ENCODE measurements at regions not wholly inside any gene's neighbourhood (a gene's known extent, or its start where the extent isn't known, plus 50 kb on each side); places are given as distances from the start of the nearest gene placed in this dataset.

- ChIA-PET CTCF (interaction anchor here (1.0 to 1.4 kb wide), 3 partner anchors 10 to 761 kb away, joined by 3 to 9 read pairs (median 3); no protein-coding TSS in a partner anchor), POLR2A (no interaction called here)
- TF ChIP-seq, protein P1, sequence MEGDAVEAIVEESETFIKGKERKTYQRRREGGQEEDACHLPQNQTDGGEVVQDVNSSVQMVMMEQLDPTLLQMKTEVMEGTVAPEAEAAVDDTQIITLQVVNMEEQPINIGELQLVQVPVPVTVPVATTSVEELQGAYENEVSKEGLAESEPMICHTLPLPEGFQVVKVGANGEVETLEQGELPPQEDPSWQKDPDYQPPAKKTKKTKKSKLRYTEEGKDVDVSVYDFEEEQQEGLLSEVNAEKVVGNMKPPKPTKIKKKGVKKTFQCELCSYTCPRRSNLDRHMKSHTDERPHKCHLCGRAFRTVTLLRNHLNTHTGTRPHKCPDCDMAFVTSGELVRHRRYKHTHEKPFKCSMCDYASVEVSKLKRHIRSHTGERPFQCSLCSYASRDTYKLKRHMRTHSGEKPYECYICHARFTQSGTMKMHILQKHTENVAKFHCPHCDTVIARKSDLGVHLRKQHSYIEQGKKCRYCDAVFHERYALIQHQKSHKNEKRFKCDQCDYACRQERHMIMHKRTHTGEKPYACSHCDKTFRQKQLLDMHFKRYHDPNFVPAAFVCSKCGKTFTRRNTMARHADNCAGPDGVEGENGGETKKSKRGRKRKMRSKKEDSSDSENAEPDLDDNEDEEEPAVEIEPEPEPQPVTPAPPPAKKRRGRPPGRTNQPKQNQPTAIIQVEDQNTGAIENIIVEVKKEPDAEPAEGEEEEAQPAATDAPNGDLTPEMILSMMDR (IDR thresholded peaks at IDR 0.05; ENCODE audit: control extremely low read depth, extremely low read depth, low read depth, missing control alignments), result peak; percentile 22
- no peak for DNase-seq (ENCODE audit: extremely low spot score)
Measured at GRCh38 chr11:15852179-15852578, 504.2 kb downstream of the SOX6 start.

GRCh38 chr11:15854245-15854644 lies 502.1 kb downstream of the SOX6 start:
- ChIA-PET POLR2A (no interaction called here), CTCF (interaction anchor here (1.1 kb wide), 1 partner anchor 35 kb away, joined by 3 read pairs; no protein-coding TSS in a partner anchor)
- TF ChIP-seq, protein P1 (IDR thresholded peaks at IDR 0.05; ENCODE audit: control extremely low read depth, extremely low read depth, low read depth, missing control alignments), result no peak
- no peak for DNase-seq (ENCODE audit: extremely low spot score)

DNA sequence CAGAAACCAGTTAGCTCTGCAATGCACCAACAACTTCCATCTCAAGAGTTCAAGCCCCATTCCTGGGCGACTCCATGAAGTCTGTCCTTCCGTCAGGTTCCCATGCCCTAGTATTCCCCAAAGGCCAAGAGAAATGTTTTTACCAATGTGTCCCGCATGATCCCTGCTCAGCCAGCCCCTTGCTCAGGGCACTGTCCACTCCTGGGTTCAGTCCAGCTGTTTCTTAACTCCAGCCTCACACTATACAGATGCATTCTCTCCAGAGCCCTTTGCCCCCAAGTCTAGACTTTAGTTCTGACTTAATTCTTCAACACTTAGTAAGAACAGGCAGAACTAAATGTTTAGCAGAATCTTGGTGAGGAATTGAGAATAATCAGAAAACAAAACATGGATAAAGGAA lies 497.5 kb downstream of the SOX6 start:
- POLR2A ChIA-PET, result no interaction called here
- CTCF ChIA-PET, result no interaction called here
- TF ChIP-seq, protein P1 (IDR thresholded peaks at IDR 0.05; ENCODE audit: control extremely low read depth, extremely low read depth, low read depth, missing control alignments), result no peak
- DNase-seq (ENCODE audit: extremely low spot score), result no peak

- TF ChIP-seq, protein P1 (IDR thresholded peaks at IDR 0.05; ENCODE audit: control extremely low read depth, extremely low read depth, low read depth, missing control alignments), result no peak
- ChIA-PET POLR2A (no interaction called here), CTCF (no interaction called here)
- no peak for DNase-seq (ENCODE audit: extremely low spot score)
Measured at GRCh38 chr11:15859411-15859810, 496.9 kb downstream of the SOX6 start.

DNA sequence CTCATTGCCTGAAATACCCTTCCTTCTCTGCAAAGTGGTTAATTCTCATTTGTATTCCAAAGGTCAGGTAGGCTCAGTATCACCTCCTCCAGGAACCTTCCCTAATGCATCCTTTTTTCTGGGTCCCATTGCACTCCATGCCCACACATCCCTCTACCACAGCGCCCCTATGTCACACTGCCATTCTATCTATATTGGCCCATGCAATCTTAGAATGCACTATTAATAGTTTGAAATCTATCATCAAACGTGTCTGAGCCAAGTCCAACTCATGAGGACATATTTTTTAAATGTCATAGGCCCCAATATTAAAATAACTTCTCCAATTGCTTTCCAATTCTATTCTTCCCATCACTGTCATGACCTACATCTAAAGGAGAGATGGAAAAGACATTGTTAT lies 495.1 kb downstream of the SOX6 start:
- POLR2A ChIA-PET, result no interaction called here
- CTCF ChIA-PET, result no interaction called here
- DNase-seq (ENCODE audit: extremely low spot score), result no peak
- TF ChIP-seq, protein P1 (IDR thresholded peaks at IDR 0.05; ENCODE audit: control extremely low read depth, extremely low read depth, low read depth, missing control alignments), result no peak

DNA sequence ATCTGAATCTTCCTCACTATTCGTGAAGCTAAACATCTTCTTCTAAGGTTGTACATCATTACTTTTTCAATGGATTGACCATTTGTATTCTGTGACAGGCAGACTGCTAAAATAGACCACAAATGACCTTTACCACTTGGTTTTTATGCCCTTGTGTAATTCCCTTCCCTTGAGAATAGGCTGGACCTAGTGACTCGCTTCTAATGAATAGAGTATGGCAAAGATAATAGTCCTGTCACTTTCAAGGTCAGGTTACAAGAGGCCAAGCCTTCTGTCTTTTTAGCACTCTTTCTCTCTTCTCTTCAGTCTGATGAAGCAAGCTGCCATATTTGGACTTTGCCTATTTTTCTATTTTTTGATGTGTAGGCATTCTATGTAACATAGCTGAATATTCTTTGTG lies 492.9 kb downstream of the SOX6 start:
- no peak for DNase-seq (ENCODE audit: extremely low spot score)
- CTCF ChIA-PET, result interaction anchor here (1.8 kb wide), 1 partner anchor 14 kb away, joined by 5 read pairs; no protein-coding TSS in a partner anchor
- TF ChIP-seq, protein P1 (IDR thresholded peaks at IDR 0.05; ENCODE audit: control extremely low read depth, extremely low read depth, low read depth, missing control alignments), result no peak
- POLR2A ChIA-PET, result no interaction called here
